DOHH2 (cell line): ENCODE measurements at regions not wholly inside any gene's neighbourhood (a gene's known extent, or its start where the extent isn't known, plus 50 kb on each side); places are given as distances from the start of the nearest gene placed in this dataset.

Experiments used
- H3F3A ChIP-seq: fragments of 200-600 bp; sonication (generic), shearing (Covaris generic); 2 replicates; pipeline ENCODE4 v1.6.0; 2016; ENCODE audit warnings: antibody characterized with exemption, mild to moderate bottlenecking; ENCODE audit not compliant: control insufficient read depth, insufficient read depth
- H3K27ac ChIP-seq: fragments of 200-600 bp; sonication (generic); 2 replicates; pipeline ENCODE4 v1.5.1; 2014; ENCODE audit warnings: low read depth, mild to moderate bottlenecking, low read length, moderate library complexity
- H3K27me3 ChIP-seq: fragments of 200-600 bp; sonication (generic); 2 replicates; pipeline ENCODE4 v1.6.1; 2014; ENCODE audit warnings: mild to moderate bottlenecking, low read length, mixed read lengths; ENCODE audit not compliant: control insufficient read depth
- H3K36me3 ChIP-seq: fragments of 200-600 bp; sonication (generic); 2 replicates; pipeline ENCODE4 v1.6.1; 2014; ENCODE audit warnings: mild to moderate bottlenecking, low read length, moderate library complexity, mixed read lengths; ENCODE audit not compliant: control insufficient read depth
- H3K4me1 ChIP-seq: fragments of 200-600 bp; sonication (generic); 2 replicates; pipeline ENCODE4 v1.6.1; 2014; ENCODE audit warnings: mild to moderate bottlenecking, low read length, mixed read lengths; ENCODE audit not compliant: control insufficient read depth
- H3K4me2 ChIP-seq: fragments of 200-600 bp; sonication (generic); 2 replicates; pipeline ENCODE4 v1.6.0; 2014; ENCODE audit warnings: mild to moderate bottlenecking, low read length, moderate library complexity
- H3K4me3 ChIP-seq: fragments of 200-600 bp; sonication (generic); 2 replicates; pipeline ENCODE4 v1.5.1; 2014; ENCODE audit warnings: mild to moderate bottlenecking, low read length, mixed read lengths
- H3K79me2 ChIP-seq: fragments of 200-600 bp; sonication (generic); 2 replicates; pipeline ENCODE4 v1.6.1; 2014; ENCODE audit warnings: mild to moderate bottlenecking, low read length, mixed read lengths; ENCODE audit not compliant: control insufficient read depth
- H3K9me2 ChIP-seq: fragments of 200-600 bp; sonication (generic); replicated peaks from 2 replicates; pipeline ENCODE4 v1.6.1; 2014; ENCODE audit warnings: mild to moderate bottlenecking, low read length, mixed read lengths; ENCODE audit not compliant: control insufficient read depth
- H3K9me3 ChIP-seq: fragments of 200-600 bp; sonication (generic); 2 replicates; pipeline ENCODE4 v1.6.1; 2014; ENCODE audit warnings: antibody characterized with exemption, low read length, mixed read lengths; ENCODE audit not compliant: control insufficient read depth, insufficient read depth
- H4K20me1 ChIP-seq: fragments of 200-600 bp; sonication (generic); 2 replicates; pipeline ENCODE4 v1.6.0; 2014; ENCODE audit warnings: low read depth, mild to moderate bottlenecking, antibody characterized with exemption, low read length, moderate library complexity; ENCODE audit not compliant: control insufficient read depth, insufficient read depth
- EZH2phosphoT487 ChIP-seq: fragments of 200-600 bp; sonication (generic); IDR thresholded peaks from 2 replicates; pipeline ENCODE4 v1.6.1; 2017; ENCODE audit warnings: borderline replicate concordance, mild to moderate bottlenecking, antibody characterized with exemption, low read length, moderate library complexity, mixed read lengths
- TF ChIP-seq, protein P1 (sequence below): fragments of 200-600 bp; sonication (generic); IDR thresholded peaks from one replicate; pipeline ENCODE4 v1.5.1; 2014; ENCODE audit warnings: antibody characterized with exemption, mild to moderate bottlenecking, low read depth, low read length; ENCODE audit not compliant: poor library complexity, severe bottlenecking

DNA sequence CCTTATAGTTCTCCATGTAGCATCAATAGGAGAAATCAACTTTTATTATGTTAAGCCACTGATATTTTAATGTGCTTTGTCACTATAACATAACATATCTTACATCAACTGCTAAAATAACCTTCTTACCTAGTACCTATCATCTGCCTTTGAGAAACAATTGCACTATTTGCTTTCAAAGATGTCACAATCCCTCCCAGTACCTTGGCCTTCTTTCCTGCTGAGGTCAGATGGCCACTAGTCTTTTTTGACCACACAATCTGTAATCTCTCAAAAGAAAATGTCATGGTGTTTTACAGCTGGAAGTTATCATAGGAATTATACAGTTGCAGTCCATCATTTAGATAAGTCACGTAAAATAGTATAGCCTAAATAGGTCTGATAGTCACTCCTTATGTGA lies 247.5 kb upstream of the SLITRK3 start:
- Histone ChIP-seq H3K4me2 (no peak overlapping the region), H3K4me1 (no peaks in the 10 kb centered on the region), H3K9me2 (no peaks in the 10 kb centered on the region), H3K79me2 (no peaks in the 10 kb centered on the region), H3K9me3 (no peaks in the 10 kb centered on the region; the same call in 1 of the 2 replicates), H3K4me3 (no peak overlapping the region), H4K20me1 (no peaks in the 10 kb centered on the region), H3F3A (no peaks in the 10 kb centered on the region), H3K36me3 (no peaks in the 10 kb centered on the region), H3K27me3 (no peaks in the 10 kb centered on the region), H3K27ac (no peak overlapping the region)
- TF ChIP-seq EZH2phosphoT487, result no peak
- TF ChIP-seq, protein P1, sequence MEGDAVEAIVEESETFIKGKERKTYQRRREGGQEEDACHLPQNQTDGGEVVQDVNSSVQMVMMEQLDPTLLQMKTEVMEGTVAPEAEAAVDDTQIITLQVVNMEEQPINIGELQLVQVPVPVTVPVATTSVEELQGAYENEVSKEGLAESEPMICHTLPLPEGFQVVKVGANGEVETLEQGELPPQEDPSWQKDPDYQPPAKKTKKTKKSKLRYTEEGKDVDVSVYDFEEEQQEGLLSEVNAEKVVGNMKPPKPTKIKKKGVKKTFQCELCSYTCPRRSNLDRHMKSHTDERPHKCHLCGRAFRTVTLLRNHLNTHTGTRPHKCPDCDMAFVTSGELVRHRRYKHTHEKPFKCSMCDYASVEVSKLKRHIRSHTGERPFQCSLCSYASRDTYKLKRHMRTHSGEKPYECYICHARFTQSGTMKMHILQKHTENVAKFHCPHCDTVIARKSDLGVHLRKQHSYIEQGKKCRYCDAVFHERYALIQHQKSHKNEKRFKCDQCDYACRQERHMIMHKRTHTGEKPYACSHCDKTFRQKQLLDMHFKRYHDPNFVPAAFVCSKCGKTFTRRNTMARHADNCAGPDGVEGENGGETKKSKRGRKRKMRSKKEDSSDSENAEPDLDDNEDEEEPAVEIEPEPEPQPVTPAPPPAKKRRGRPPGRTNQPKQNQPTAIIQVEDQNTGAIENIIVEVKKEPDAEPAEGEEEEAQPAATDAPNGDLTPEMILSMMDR, result no peak

DNA sequence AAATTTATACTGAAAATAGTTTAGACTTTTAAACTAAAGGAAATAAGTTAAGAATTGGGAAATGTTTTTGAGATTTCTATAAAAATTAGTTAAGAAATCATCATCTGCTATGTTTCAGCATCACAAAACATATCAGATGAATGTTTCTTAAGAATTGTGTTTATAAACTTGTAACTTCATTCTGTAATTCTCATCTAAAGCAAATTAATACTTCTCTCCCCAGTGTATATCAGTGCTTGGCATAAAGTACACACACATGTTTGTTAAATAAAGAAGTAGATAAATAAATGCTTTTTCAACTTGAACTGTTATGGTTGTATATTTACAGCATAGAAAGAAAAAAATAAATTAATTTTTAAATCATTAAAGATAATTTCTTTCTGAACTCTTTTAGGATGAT lies 245.9 kb upstream of the SLITRK3 start:
- Histone ChIP-seq H3F3A (no peaks in the 10 kb centered on the region), H3K36me3 (no peaks in the 10 kb centered on the region), H4K20me1 (no peaks in the 10 kb centered on the region), H3K79me2 (no peaks in the 10 kb centered on the region), H3K9me3 (no peaks in the 10 kb centered on the region; the same call in 1 of the 2 replicates), H3K4me2 (no peak overlapping the region), H3K27ac (no peak overlapping the region), H3K27me3 (no peaks in the 10 kb centered on the region), H3K9me2 (no peaks in the 10 kb centered on the region), H3K4me1 (no peaks in the 10 kb centered on the region), H3K4me3 (no peak overlapping the region)
- TF ChIP-seq, protein P1, result no peak
- no peak for TF ChIP-seq EZH2phosphoT487

DNA sequence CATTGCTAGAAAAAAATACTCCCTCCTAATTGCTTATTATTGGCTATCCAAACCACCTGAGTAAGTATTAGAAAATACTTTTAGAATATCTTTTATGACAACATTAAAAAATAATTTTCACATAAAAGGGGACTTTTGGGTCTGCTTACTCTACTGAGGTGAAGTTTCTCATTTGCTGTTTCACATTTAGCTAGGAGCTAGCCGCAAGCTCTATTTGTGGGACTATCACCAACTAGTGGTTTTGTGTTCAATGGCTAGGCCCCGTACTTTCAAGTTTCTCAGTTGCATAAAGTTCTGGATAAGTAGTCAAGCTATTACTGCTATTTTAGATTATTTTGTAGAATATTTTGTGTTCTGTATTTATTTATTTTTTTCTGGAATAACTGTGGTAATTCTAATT lies 244.2 kb upstream of the SLITRK3 start:
- Histone ChIP-seq H3K27me3 (no peaks in the 10 kb centered on the region), H3K36me3 (no peaks in the 10 kb centered on the region), H3K4me3 (no peak overlapping the region), H3K27ac (no peak overlapping the region), H3K4me2 (no peak overlapping the region), H3K9me2 (no peaks in the 10 kb centered on the region), H3K9me3 (no peaks in the 10 kb centered on the region), H3F3A (no peaks in the 10 kb centered on the region), H3K79me2 (no peaks in the 10 kb centered on the region), H4K20me1 (no peaks in the 10 kb centered on the region), H3K4me1 (no peaks in the 10 kb centered on the region)
- TF ChIP-seq, protein P1, result no peak
- TF ChIP-seq EZH2phosphoT487, result no peak

DNA sequence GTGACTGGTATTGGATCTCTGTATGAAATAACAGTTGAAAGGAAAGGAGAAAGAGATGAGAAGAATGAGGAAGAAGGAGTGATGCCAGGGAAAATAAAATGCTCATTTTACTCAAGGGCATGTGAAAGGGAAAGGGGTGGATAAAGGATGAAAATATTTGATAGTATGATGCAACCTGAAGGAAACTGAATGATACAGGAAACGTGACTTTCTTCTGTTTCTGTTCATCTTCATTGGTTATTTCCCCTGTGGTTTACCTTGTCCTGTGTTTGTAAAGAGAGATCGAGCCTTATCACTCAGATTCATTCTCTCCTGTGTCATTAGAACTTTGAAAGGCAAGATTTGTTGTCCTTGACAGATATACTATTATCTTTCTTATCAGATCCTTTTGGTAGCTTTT lies 243.6 kb upstream of the SLITRK3 start:
- Histone ChIP-seq H3K4me3 (no peak overlapping the region), H3K36me3 (no peaks in the 10 kb centered on the region), H3K79me2 (no peaks in the 10 kb centered on the region), H3K4me1 (no peaks in the 10 kb centered on the region), H4K20me1 (no peaks in the 10 kb centered on the region), H3K9me2 (no peaks in the 10 kb centered on the region), H3K9me3 (no peaks in the 10 kb centered on the region), H3F3A (no peaks in the 10 kb centered on the region), H3K4me2 (no peak overlapping the region), H3K27ac (no peak overlapping the region), H3K27me3 (no peaks in the 10 kb centered on the region)
- TF ChIP-seq, protein P1, result no peak
